GM12801 (cell line): ENCODE measurements at regions not wholly inside any gene's neighbourhood (a gene's known extent, or its start where the extent isn't known, plus 50 kb on each side); places are given as distances from the start of the nearest gene placed in this dataset.

Experiments
- TF ChIP-seq, protein P1 (sequence below): IDR thresholded peaks from one replicate; pipeline ENCODE4 v1.5.1; 2011; ENCODE audit warnings: control low read depth; ENCODE audit not compliant: insufficient read length; ENCODE audit errors: extremely low read depth

DNA sequence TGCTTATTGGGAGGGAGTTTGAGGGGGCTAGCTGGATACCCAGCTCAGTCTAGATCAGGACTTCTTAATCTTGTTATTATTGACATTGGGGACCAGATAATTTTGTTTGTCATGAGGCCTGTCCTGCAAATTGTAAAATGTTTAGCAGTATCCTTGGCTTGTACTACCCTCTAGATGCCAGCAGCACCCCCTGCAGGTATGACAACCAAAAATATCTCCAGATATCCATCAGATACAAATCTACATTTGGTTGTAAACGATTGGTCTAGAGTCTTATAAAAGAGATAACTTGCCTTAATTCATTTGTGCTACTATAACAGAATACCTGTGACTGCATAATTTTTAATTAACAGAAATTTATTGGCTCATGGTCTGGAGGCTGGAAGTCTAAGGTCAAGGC is 1232.2 kb downstream of the XPNPEP1 start:
- TF ChIP-seq, protein P1, sequence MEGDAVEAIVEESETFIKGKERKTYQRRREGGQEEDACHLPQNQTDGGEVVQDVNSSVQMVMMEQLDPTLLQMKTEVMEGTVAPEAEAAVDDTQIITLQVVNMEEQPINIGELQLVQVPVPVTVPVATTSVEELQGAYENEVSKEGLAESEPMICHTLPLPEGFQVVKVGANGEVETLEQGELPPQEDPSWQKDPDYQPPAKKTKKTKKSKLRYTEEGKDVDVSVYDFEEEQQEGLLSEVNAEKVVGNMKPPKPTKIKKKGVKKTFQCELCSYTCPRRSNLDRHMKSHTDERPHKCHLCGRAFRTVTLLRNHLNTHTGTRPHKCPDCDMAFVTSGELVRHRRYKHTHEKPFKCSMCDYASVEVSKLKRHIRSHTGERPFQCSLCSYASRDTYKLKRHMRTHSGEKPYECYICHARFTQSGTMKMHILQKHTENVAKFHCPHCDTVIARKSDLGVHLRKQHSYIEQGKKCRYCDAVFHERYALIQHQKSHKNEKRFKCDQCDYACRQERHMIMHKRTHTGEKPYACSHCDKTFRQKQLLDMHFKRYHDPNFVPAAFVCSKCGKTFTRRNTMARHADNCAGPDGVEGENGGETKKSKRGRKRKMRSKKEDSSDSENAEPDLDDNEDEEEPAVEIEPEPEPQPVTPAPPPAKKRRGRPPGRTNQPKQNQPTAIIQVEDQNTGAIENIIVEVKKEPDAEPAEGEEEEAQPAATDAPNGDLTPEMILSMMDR, result no peak

- TF ChIP-seq, protein P1, result no peak
Measured at GRCh38 chr10:108690530-108690929, 1232.8 kb downstream of the XPNPEP1 start.

DNA sequence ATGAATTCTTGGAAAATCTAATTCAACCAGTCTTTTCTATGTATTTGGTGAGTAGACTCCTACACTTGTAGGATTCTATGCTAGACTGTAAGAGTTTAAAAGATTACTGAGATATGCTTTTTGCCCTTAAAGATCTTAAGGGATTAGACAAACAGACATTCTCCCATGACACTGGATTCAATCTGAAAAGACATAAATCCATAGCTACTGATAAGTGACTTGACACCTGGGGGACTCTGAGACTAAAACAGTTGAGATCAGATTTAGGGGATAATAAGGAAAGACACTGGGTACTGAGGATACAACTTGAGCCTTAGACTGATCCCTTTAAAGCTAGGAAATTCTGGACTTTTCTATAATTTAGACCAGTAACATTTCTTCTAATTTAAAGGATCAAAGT is 1233.4 kb downstream of the XPNPEP1 start:
- TF ChIP-seq, protein P1, result no peak

GRCh38 chr10:108688314-108688713 is 1235.0 kb downstream of the XPNPEP1 start:
- TF ChIP-seq, protein P1, result no peak

DNA sequence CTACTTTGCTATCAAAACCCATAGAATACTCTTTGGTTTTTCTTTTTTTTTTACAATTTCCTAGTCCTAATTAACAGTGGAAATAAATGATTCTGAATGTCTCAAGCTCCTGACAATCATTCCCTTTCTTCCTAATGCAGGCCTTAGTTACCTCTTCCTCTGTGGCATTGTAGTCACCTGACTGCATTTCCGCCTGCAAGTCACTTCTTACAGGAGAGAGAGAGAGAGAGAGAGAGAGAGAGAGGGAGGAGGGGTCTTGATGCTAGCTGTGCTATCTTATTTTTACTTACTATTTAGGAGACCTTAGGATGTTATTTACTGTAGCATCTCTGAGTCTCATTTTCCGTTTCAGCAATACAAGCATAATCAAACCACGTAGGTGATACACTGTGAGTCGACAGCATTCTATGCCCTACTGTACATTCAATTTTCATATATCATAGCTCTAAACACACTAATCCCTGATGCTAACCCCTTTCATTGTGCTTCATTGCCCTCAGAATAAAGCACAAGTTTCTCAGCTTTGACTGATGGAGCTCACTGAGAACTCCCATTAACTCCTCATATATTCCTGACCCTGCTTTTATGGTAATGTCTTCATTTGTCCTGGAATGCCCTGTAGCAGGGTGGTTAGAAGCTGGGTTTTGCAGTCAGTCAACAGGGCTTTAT is 1237.3 kb downstream of the XPNPEP1 start:
- TF ChIP-seq, protein P1, result no peak

- TF ChIP-seq, protein P1, result no peak
Measured at GRCh38 chr10:108684431-108684830, 1238.9 kb downstream of the XPNPEP1 start.

GRCh38 chr10:108673741-108674140 is 1249.6 kb downstream of the XPNPEP1 start:
- TF ChIP-seq, protein P1, result no peak
